C4-2B (cell line): ENCODE measurements at regions not wholly inside any gene's neighbourhood (a gene's known extent, or its start where the extent isn't known, plus 50 kb on each side); places are given as distances from the start of the nearest gene placed in this dataset.
"Not testable (repeated sequence)": the region's sequence is repeated elsewhere in the genome, so short reads cannot be mapped to it uniquely, and the experiment has no call there.

Experiments
- ZFX ChIP-seq: fragments of 450-650 bp; IDR thresholded peaks from 2 replicates; pipeline ENCODE4 v1.6.1; 2017
- TF ChIP-seq, protein P1 (sequence below): fragments of 450-650 bp; conservative IDR thresholded peaks from 2 replicates; pipeline ENCODE4 v1.5.1; 2017; ENCODE audit warnings: mild to moderate bottlenecking

GRCh38 chr6:43925636-43926139, 155.7 kb downstream of the VEGFA start:
- not testable (repeated sequence) for TF ChIP-seq ZFX
- TF ChIP-seq, protein P1, sequence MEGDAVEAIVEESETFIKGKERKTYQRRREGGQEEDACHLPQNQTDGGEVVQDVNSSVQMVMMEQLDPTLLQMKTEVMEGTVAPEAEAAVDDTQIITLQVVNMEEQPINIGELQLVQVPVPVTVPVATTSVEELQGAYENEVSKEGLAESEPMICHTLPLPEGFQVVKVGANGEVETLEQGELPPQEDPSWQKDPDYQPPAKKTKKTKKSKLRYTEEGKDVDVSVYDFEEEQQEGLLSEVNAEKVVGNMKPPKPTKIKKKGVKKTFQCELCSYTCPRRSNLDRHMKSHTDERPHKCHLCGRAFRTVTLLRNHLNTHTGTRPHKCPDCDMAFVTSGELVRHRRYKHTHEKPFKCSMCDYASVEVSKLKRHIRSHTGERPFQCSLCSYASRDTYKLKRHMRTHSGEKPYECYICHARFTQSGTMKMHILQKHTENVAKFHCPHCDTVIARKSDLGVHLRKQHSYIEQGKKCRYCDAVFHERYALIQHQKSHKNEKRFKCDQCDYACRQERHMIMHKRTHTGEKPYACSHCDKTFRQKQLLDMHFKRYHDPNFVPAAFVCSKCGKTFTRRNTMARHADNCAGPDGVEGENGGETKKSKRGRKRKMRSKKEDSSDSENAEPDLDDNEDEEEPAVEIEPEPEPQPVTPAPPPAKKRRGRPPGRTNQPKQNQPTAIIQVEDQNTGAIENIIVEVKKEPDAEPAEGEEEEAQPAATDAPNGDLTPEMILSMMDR, result not testable (repeated sequence)
